IMR-90 (cell line): ENCODE measurements at regions not wholly inside any gene's neighbourhood (a gene's known extent, or its start where the extent isn't known, plus 50 kb on each side); places are given as distances from the start of the nearest gene placed in this dataset.

Experiments used
- ATAC-seq: fragments of 200-7000 bp; cut with Tn5 transposase; 2 replicates; pipeline ENCODE4 v1.9.1; 2020; ENCODE audit warnings: low read depth, mild to moderate bottlenecking, moderate library complexity
- BruUV-seq: library from RNA; stranded (reverse); fragments of 400-500 nt; replicated peaks from 2 replicates; lab custom pipeline; 2021; lab: Mats Ljungman, UMichigan
- CTCF ChIA-PET: fragments of 300-600 bp; formaldehyde crosslinking; extraction: SDS; loops from one replicate; lab custom pipeline; 2021; ENCODE audit warnings: antibody characterized with exemption; lab: Yijun Ruan, JAX
- POLR2A ChIA-PET: fragments of 300-600 bp; sonication (Branson Sonifier 250); formaldehyde crosslinking; loops from one replicate; lab custom pipeline; 2022; ENCODE audit warnings: antibody characterized with exemption; ENCODE audit not compliant: unreplicated experiment; lab: Charles Lee
- DNase-seq: peaks from one replicate; pipeline ENCODE4 v3.0.0; 2013
- H2AFZ ChIP-seq: replicated peaks from 2 replicates; pipeline ENCODE3; 2013; ENCODE audit warnings: low read length, mild to moderate bottlenecking; ENCODE audit not compliant: poor library complexity
- H2AK5ac ChIP-seq: 2 replicates; pipeline ENCODE4 v1.6.1; 2013; ENCODE audit warnings: low read depth, low read length, inconsistent platforms
- H2AK9ac ChIP-seq: replicated peaks from 2 replicates; pipeline ENCODE3; 2013; ENCODE audit warnings: mild to moderate bottlenecking, low read depth, low read length, moderate library complexity; ENCODE audit not compliant: poor library complexity
- H2BK120ac ChIP-seq: 2 replicates; pipeline ENCODE4 v1.6.1; 2013; ENCODE audit warnings: low read depth, low read length, inconsistent platforms
- H2BK15ac ChIP-seq: 3 replicates; pipeline ENCODE4 v1.6.1; 2013; ENCODE audit warnings: low read depth, low read length, inconsistent platforms
- H2BK20ac ChIP-seq: 2 replicates; pipeline ENCODE4 v1.6.1; 2013; ENCODE audit warnings: low read depth, mild to moderate bottlenecking, inconsistent platforms, low read length, moderate library complexity
- H2BK5ac ChIP-seq: 2 replicates; pipeline ENCODE4 v1.6.1; 2013; ENCODE audit warnings: mild to moderate bottlenecking, low read depth, low read length, inconsistent platforms; ENCODE audit not compliant: poor library complexity, severe bottlenecking
- H3K14ac ChIP-seq: replicated peaks from 2 replicates; pipeline ENCODE4 v1.6.1; 2013; ENCODE audit warnings: low read depth, low read length, inconsistent platforms
- H3K18ac ChIP-seq: 2 replicates; pipeline ENCODE4 v1.6.1; 2013; ENCODE audit warnings: low read depth, low read length, control low read depth
- H3K23ac ChIP-seq: 2 replicates; pipeline ENCODE4 v1.6.1; 2013; ENCODE audit warnings: low read depth, low read length, inconsistent platforms
- H3K27ac ChIP-seq: 2 replicates; pipeline ENCODE4 v1.5.1; 2013; ENCODE audit warnings: mild to moderate bottlenecking, control low read depth, low read length; ENCODE audit not compliant: insufficient read depth
- H3K27me3 ChIP-seq: 2 replicates; pipeline ENCODE4 v1.6.1; 2013; ENCODE audit warnings: low read length; ENCODE audit not compliant: control insufficient read depth, insufficient read depth
- H3K36me3 ChIP-seq: 2 replicates; pipeline ENCODE4 v1.6.1; 2013; ENCODE audit warnings: low read length, mixed read lengths; ENCODE audit not compliant: control insufficient read depth, insufficient read depth
- H3K4ac ChIP-seq: 2 replicates; pipeline ENCODE4 v1.6.1; 2013; ENCODE audit warnings: low read depth, low read length, inconsistent platforms
- H3K4me1 ChIP-seq: 2 replicates; pipeline ENCODE4 v1.6.1; 2013; ENCODE audit warnings: low read length, mixed read lengths; ENCODE audit not compliant: control insufficient read depth, insufficient read depth
- H3K4me2 ChIP-seq: 2 replicates; pipeline ENCODE4 v1.6.1; 2013; ENCODE audit warnings: low read depth, mild to moderate bottlenecking, control low read depth, low read length, moderate library complexity
- H3K4me3 ChIP-seq: 2 replicates; pipeline ENCODE4 v1.5.1; 2013; ENCODE audit warnings: low read depth, mild to moderate bottlenecking, control low read depth, low read length, moderate library complexity; ENCODE audit not compliant: insufficient read depth
- H3K56ac ChIP-seq: 2 replicates; pipeline ENCODE4 v1.6.1; 2013; ENCODE audit warnings: low read length, inconsistent platforms; ENCODE audit not compliant: insufficient read depth; ENCODE audit errors: extremely low read depth
- H3K79me1 ChIP-seq, 2 experiments: 2 replicates each; pipeline ENCODE4 v1.6.1; 2013; ENCODE audit warnings: low read length in 2 of 2, inconsistent platforms in 1 of 2, low read depth in 1 of 2
- H3K9ac ChIP-seq: 2 replicates; pipeline ENCODE4 v1.6.1; 2013; ENCODE audit warnings: low read depth, low read length, control low read depth
- H3K9me1 ChIP-seq: 2 replicates; pipeline ENCODE4 v1.6.1; 2013; ENCODE audit warnings: low read length, inconsistent platforms; ENCODE audit not compliant: insufficient read depth
- H3K9me3 ChIP-seq: 2 replicates; pipeline ENCODE4 v1.6.1; 2013; ENCODE audit warnings: low read length; ENCODE audit not compliant: control insufficient read depth, insufficient read depth
- H4K20me1 ChIP-seq: 2 replicates; pipeline ENCODE4 v1.6.1; 2013; ENCODE audit warnings: low read length, inconsistent platforms; ENCODE audit not compliant: insufficient read depth
- H4K5ac ChIP-seq: 2 replicates; pipeline ENCODE4 v1.6.1; 2013; ENCODE audit warnings: mild to moderate bottlenecking, low read depth, low read length, control low read depth
- H4K8ac ChIP-seq, 2 experiments: 2 replicates each; pipeline ENCODE4 v1.6.1; 2013; ENCODE audit warnings: low read depth in 2 of 2, low read length in 2 of 2, control low read depth in 1 of 2, inconsistent platforms in 1 of 2
- H4K91ac ChIP-seq: 2 replicates; pipeline ENCODE4 v1.6.1; 2013; ENCODE audit warnings: low read depth, low read length, inconsistent platforms; ENCODE audit not compliant: insufficient read depth
- BHLHE40 ChIP-seq: fragments of 150-350 bp; IDR thresholded peaks from 2 replicates; pipeline ENCODE4 v1.6.1; 2016; ENCODE audit warnings: mild to moderate bottlenecking, low read depth, low read length
- CHD1 ChIP-seq: IDR thresholded peaks from 2 replicates; pipeline ENCODE4 v1.6.1; 2012; ENCODE audit warnings: low read depth, low read length, improper control_type of control experiment
- MAZ ChIP-seq: IDR thresholded peaks from 2 replicates; pipeline ENCODE4 v1.6.1; 2012; ENCODE audit warnings: low read depth, mild to moderate bottlenecking, low read length, improper control_type of control experiment, moderate library complexity, borderline replicate concordance
- MXI1 ChIP-seq: IDR thresholded peaks from 2 replicates; pipeline ENCODE4 v1.6.1; 2012; ENCODE audit warnings: low read depth, mild to moderate bottlenecking, low read length, moderate library complexity, borderline replicate concordance
- NFE2L2 ChIP-seq: fragments of 150-350 bp; IDR thresholded peaks from 2 replicates; pipeline ENCODE4 v1.6.1; 2016; ENCODE audit warnings: low read depth, mild to moderate bottlenecking, low read length
- POLR2A ChIP-seq: IDR thresholded peaks from 2 replicates; pipeline ENCODE4 v1.6.1; 2012; ENCODE audit warnings: mild to moderate bottlenecking, low read depth, low read length
- RAD21 ChIP-seq: IDR thresholded peaks from 2 replicates; pipeline ENCODE4 v1.6.1; 2012; ENCODE audit warnings: low read length, improper control_type of control experiment
- RCOR1 ChIP-seq: IDR thresholded peaks from 2 replicates; pipeline ENCODE4 v1.6.1; 2012; ENCODE audit warnings: mild to moderate bottlenecking, low read length, improper control_type of control experiment; ENCODE audit not compliant: insufficient replicate concordance
- RFX5 ChIP-seq: IDR thresholded peaks from 2 replicates; pipeline ENCODE4 v1.8.0; 2012; ENCODE audit warnings: low read depth, mild to moderate bottlenecking, low read length, moderate library complexity
- SMC3 ChIP-seq: fragments of 150-350 bp; IDR thresholded peaks from 2 replicates; pipeline ENCODE4 v1.6.1; 2016; ENCODE audit warnings: low read depth, mild to moderate bottlenecking, antibody characterized with exemption, low read length, moderate library complexity
- USF2 ChIP-seq: fragments of 150-350 bp; IDR thresholded peaks from 2 replicates; pipeline ENCODE4 v1.6.1; 2017; ENCODE audit warnings: mild to moderate bottlenecking, antibody characterized with exemption, low read length, low read depth
- dilution Hi-C: fragments of 300-500 bp; cut with HindIII; formaldehyde crosslinking; loops from one replicate; pipeline ENCODE4 v1.14.3; 2018; ENCODE audit warnings: low sequenced_read_pairs; ENCODE audit not compliant: unreplicated experiment
- in situ Hi-C: fragments of 300-500 bp; cut with MboI; formaldehyde crosslinking; loops from 3 replicates; pipeline ENCODE4 v1.14.3; 2019; ENCODE audit warnings: low sequenced_read_pairs, inconsistent platforms, mixed read lengths
- intact Hi-C: fragments of 100-400 bp; cut with micrococcal nuclease; formaldehyde crosslinking; loops from 2 replicates; pipeline ENCODE4 v1.10.0; 2022

DNA sequence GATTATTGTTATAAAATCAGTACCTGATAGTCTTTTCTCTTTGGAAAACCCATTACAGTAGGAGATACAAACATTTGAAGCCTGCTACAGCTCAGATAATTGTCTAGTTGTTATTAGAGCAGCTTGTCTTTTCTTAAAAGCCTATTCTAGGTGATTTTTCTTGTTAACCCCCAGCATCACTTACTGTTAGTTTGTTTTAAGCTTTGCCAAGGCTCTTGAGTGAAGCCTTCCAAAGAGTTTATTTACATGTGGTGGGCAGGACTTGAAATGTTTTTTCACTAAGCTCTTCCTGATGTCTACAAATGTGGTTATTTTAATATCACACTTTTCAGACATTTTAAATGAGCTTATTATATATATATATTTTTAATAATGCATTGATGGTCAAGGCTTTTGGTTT is 791.3 kb downstream of the PLCL1 start:
- H2BK15ac ChIP-seq, result no peak overlapping the region
- POLR2A ChIA-PET, result no interaction called here
- no peaks in the 10 kb centered on the region for H3K36me3 ChIP-seq
- H2BK120ac ChIP-seq, result no peak overlapping the region
- H3K56ac ChIP-seq, result no peak overlapping the region
- H3K9me1 ChIP-seq, result no peaks in the 10 kb centered on the region
- DNase-seq (no peak), ATAC-seq (no peak)
- TF ChIP-seq RFX5, result no peak
- no peak for TF ChIP-seq MXI1
- TF ChIP-seq CHD1, result no peak
- TF ChIP-seq RCOR1, result no peak
- no peak for TF ChIP-seq SMC3
- TF ChIP-seq NFE2L2, result no peak
- no peak for TF ChIP-seq BHLHE40
- TF ChIP-seq POLR2A, result no peak
- TF ChIP-seq USF2, result no peak
- TF ChIP-seq MAZ, result no peak
- no peak for TF ChIP-seq RAD21
- H4K91ac ChIP-seq, result no peak overlapping the region
- H3K79me1 ChIP-seq, result no peaks in the 10 kb centered on the region
- no peak overlapping the region for H4K8ac ChIP-seq
- no peak overlapping the region for H3K27ac ChIP-seq
- no TSS peak for BruUV-seq
- no peak overlapping the region for H3K4me2 ChIP-seq
- CTCF ChIA-PET, result no interaction called here
- no peak overlapping the region for H2AFZ ChIP-seq
- in situ Hi-C loops, result no loop called here
- no peak overlapping the region for H2AK9ac ChIP-seq
- no peak overlapping the region for H3K4ac ChIP-seq
- H2BK5ac ChIP-seq, result no peak overlapping the region
- H3K27me3 ChIP-seq, result no peaks in the 10 kb centered on the region
- H3K9ac ChIP-seq, result no peak overlapping the region
- no peak overlapping the region for H2BK20ac ChIP-seq
- no peak overlapping the region for H4K5ac ChIP-seq
- H3K4me3 ChIP-seq, result no peak overlapping the region
- H3K4me1 ChIP-seq, result no peaks in the 10 kb centered on the region
- no peak overlapping the region for H2AK5ac ChIP-seq
- no peak overlapping the region for H3K18ac ChIP-seq
- intact Hi-C loops, result no loop called here
- no peak overlapping the region for H3K14ac ChIP-seq
- dilution Hi-C loops, result no loop called here
- H3K9me3 ChIP-seq, result no peaks in the 10 kb centered on the region
- H3K23ac ChIP-seq, result no peak overlapping the region
- no peaks in the 10 kb centered on the region for H4K20me1 ChIP-seq
